Activated naive CD4-positive, alpha-beta T cell treated with anti-CD3 and anti-CD28 coated beads, Interleukin-2, amount 10 ng/mL, durations not matched to agents 7 days and 5 days (primary cell): ENCODE measurements at regions not wholly inside any gene's neighbourhood (a gene's known extent, or its start where the extent isn't known, plus 50 kb on each side); places are given as distances from the start of the nearest gene placed in this dataset.

Source experiments
- CTCF ChIA-PET: fragments of 350-600 bp; sonication (Branson Sonifier 250); formaldehyde crosslinking; loops from one replicate; lab custom pipeline; 2021; ENCODE audit warnings: antibody characterized with exemption; lab: Charles Lee
- DNase-seq: peaks from one replicate; pipeline ENCODE4 v3.0.0-alpha.2; 2020
- H3K27ac Mint-ChIP-seq: one replicate; pipeline ENCODE4 v1.8.0; 2021; ENCODE audit warnings: mild to moderate bottlenecking, moderate library complexity, mixed read lengths
- H3K27me3 Mint-ChIP-seq: one replicate; pipeline ENCODE4 v1.8.0; 2021; ENCODE audit warnings: mild to moderate bottlenecking, mixed read lengths
- H3K36me3 Mint-ChIP-seq: one replicate; pipeline ENCODE4 v1.8.0; 2021; ENCODE audit warnings: mixed read lengths
- H3K4me1 Mint-ChIP-seq: one replicate; pipeline ENCODE4 v1.8.0; 2021; ENCODE audit warnings: mixed read lengths
- H3K4me3 Mint-ChIP-seq: one replicate; pipeline ENCODE4 v1.8.0; 2021; ENCODE audit warnings: mild to moderate bottlenecking, moderate library complexity, mixed read lengths
- H3K9me3 Mint-ChIP-seq: one replicate; pipeline ENCODE4 v1.8.0; 2021; ENCODE audit warnings: mixed read lengths

- Mint-ChIP-seq H3K36me3 (no peaks in the 10 kb centered on the region), H3K4me1 (no peaks in the 10 kb centered on the region), H3K9me3 (peaks cover 13% of the 10 kb centered on the region), H3K27ac (no peak overlapping the region), H3K4me3 (no peak overlapping the region), H3K27me3 (no peaks in the 10 kb centered on the region)
- DNase-seq: no peak
- CTCF ChIA-PET: no interaction called here
Measured at GRCh38 chr1:193325042-193325441, 138.6 kb upstream of the B3GALT2 start.

GRCh38 chr1:193322211-193322610, 135.8 kb upstream of the B3GALT2 start:
- Mint-ChIP-seq H3K27me3 (no peaks in the 10 kb centered on the region), H3K9me3 (peaks cover 15% of the 10 kb centered on the region), H3K4me3 (no peak overlapping the region), H3K4me1 (no peaks in the 10 kb centered on the region), H3K36me3 (no peaks in the 10 kb centered on the region), H3K27ac (no peak overlapping the region)
- DNase-seq: no peak
- CTCF ChIA-PET: no interaction called here

GRCh38 chr1:193321242-193321840, 134.9 kb upstream of the B3GALT2 start:
- Mint-ChIP-seq H3K4me1 (no peaks in the 10 kb centered on the region), H3K36me3 (no peaks in the 10 kb centered on the region), H3K27me3 (peaks cover 4% of the 10 kb centered on the region), H3K4me3 (no peak overlapping the region), H3K27ac (no peak overlapping the region), H3K9me3 (peaks cover 15% of the 10 kb centered on the region)
- no peak for DNase-seq
- CTCF ChIA-PET: interaction anchor here (0.6 kb wide), 1 partner anchor 976 kb away, joined by 3 read pairs; no protein-coding TSS in a partner anchor

GRCh38 chr1:193320270-193320669, 133.9 kb upstream of the B3GALT2 start:
- no peak overlapping the region for H3K27ac Mint-ChIP-seq
- CTCF ChIA-PET: no interaction called here
- no peaks in the 10 kb centered on the region for H3K4me1 Mint-ChIP-seq
- peaks cover 9% of the 10 kb centered on the region for H3K9me3 Mint-ChIP-seq
- H3K27me3 Mint-ChIP-seq: peaks cover 4% of the 10 kb centered on the region
- H3K36me3 Mint-ChIP-seq: no peaks in the 10 kb centered on the region
- DNase-seq: no peak
- H3K4me3 Mint-ChIP-seq: no peak overlapping the region

- CTCF ChIA-PET: no interaction called here
- peaks cover 4% of the 10 kb centered on the region for H3K27me3 Mint-ChIP-seq
- H3K9me3 Mint-ChIP-seq: peaks cover 6% of the 10 kb centered on the region
- no peak overlapping the region for H3K27ac Mint-ChIP-seq
- no peak for DNase-seq
- H3K4me3 Mint-ChIP-seq: no peak overlapping the region
- H3K4me1 Mint-ChIP-seq: no peaks in the 10 kb centered on the region
- no peaks in the 10 kb centered on the region for H3K36me3 Mint-ChIP-seq
Measured at GRCh38 chr1:193318347-193318746, 131.9 kb upstream of the B3GALT2 start.

- Mint-ChIP-seq H3K4me1 (peaks cover 18% of the 10 kb centered on the region), H3K27me3 (peaks cover 4% of the 10 kb centered on the region), H3K36me3 (no peaks in the 10 kb centered on the region), H3K27ac (no peak overlapping the region), H3K9me3 (peaks cover 2% of the 10 kb centered on the region), H3K4me3 (no peak overlapping the region)
- no peak for DNase-seq
- CTCF ChIA-PET: no interaction called here
Measured at GRCh38 chr1:193313354-193314140, 127.1 kb upstream of the B3GALT2 start.

- Mint-ChIP-seq H3K4me3 (no peak overlapping the region), H3K27me3 (peaks cover 4% of the 10 kb centered on the region), H3K4me1 (peaks cover 18% of the 10 kb centered on the region), H3K36me3 (no peaks in the 10 kb centered on the region), H3K27ac (no peak overlapping the region), H3K9me3 (no peaks in the 10 kb centered on the region)
- DNase-seq: no peak
- CTCF ChIA-PET: no interaction called here
Measured at GRCh38 chr1:193312432-193312831, 126.0 kb upstream of the B3GALT2 start.

GRCh38 chr1:193311226-193311948, 125.0 kb upstream of the B3GALT2 start:
- Mint-ChIP-seq H3K27me3 (no peaks in the 10 kb centered on the region), H3K4me3 (no peak overlapping the region), H3K4me1 (peaks cover 18% of the 10 kb centered on the region), H3K27ac (no peak overlapping the region), H3K36me3 (no peaks in the 10 kb centered on the region), H3K9me3 (no peaks in the 10 kb centered on the region)
- CTCF ChIA-PET: no interaction called here
- no peak for DNase-seq

- no peak overlapping the region for H3K27ac Mint-ChIP-seq
- no peak for DNase-seq
- peaks cover 18% of the 10 kb centered on the region for H3K4me1 Mint-ChIP-seq
- H3K4me3 Mint-ChIP-seq: no peak overlapping the region
- CTCF ChIA-PET: no interaction called here
- H3K36me3 Mint-ChIP-seq: no peaks in the 10 kb centered on the region
- no peaks in the 10 kb centered on the region for H3K27me3 Mint-ChIP-seq
- H3K9me3 Mint-ChIP-seq: no peaks in the 10 kb centered on the region
Measured at GRCh38 chr1:193310564-193310963, 124.2 kb upstream of the B3GALT2 start.

- CTCF ChIA-PET: no interaction called here
- no peak for DNase-seq
- Mint-ChIP-seq H3K4me3 (no peak overlapping the region), H3K27me3 (no peaks in the 10 kb centered on the region), H3K36me3 (no peaks in the 10 kb centered on the region), H3K4me1 (peaks cover 18% of the 10 kb centered on the region), H3K9me3 (no peaks in the 10 kb centered on the region), H3K27ac (no peak overlapping the region)
Measured at GRCh38 chr1:193309936-193310475, 123.6 kb upstream of the B3GALT2 start.

GRCh38 chr1:193308438-193308837, 122.0 kb upstream of the B3GALT2 start:
- DNase-seq: no peak
- no peaks in the 10 kb centered on the region for H3K9me3 Mint-ChIP-seq
- H3K4me1 Mint-ChIP-seq: peaks cover 18% of the 10 kb centered on the region
- no peak overlapping the region for H3K27ac Mint-ChIP-seq
- CTCF ChIA-PET: no interaction called here
- H3K27me3 Mint-ChIP-seq: no peaks in the 10 kb centered on the region
- H3K36me3 Mint-ChIP-seq: no peaks in the 10 kb centered on the region
- no peak overlapping the region for H3K4me3 Mint-ChIP-seq

GRCh38 chr1:193306430-193306829, 120.0 kb upstream of the B3GALT2 start:
- no peaks in the 10 kb centered on the region for H3K27me3 Mint-ChIP-seq
- no peak for DNase-seq
- H3K36me3 Mint-ChIP-seq: no peaks in the 10 kb centered on the region
- H3K9me3 Mint-ChIP-seq: no peaks in the 10 kb centered on the region
- no peak overlapping the region for H3K27ac Mint-ChIP-seq
- peaks cover 13% of the 10 kb centered on the region for H3K4me1 Mint-ChIP-seq
- no peak overlapping the region for H3K4me3 Mint-ChIP-seq
- CTCF ChIA-PET: no interaction called here
